ENCODE measurements at regions not wholly inside any gene's neighbourhood (a gene's known extent, or its start where the extent isn't known, plus 50 kb on each side); places are given as distances from the start of the nearest gene placed in this dataset.

DNA sequence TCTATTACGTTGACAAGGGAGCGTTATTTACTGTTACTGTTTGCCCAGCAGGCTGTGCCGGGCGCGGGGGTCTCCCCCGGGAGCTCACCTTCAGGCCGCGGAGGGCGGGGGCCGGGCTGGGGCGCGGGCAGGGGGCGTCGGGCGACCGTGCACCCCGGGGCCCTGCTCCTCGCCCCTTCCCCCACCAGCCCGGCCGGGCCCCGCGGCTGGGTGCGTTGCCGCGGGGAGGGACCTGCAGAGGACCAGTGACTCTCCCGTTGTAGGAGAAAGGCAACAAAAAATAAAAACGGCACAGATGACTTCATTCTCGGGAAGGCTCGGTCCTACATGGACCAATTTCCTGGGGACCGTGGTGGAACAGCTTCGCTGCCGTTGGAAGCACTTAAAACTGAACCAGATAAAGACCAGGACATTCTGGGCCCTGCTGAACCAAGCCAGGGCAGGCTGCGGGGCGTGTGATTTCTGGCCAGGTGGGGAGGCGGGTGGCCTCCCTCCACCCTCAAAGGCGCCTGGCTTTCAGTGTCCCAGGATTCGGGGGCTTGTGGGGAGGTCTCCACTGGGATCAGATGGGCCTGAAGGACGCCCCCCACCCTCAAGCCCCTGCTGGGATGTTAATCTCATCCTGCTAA lies 57.4 kb downstream of the IGLL1 start:
- DNase-seq (ENCODE audit: low read depth, low spot score) = no peak

DNA sequence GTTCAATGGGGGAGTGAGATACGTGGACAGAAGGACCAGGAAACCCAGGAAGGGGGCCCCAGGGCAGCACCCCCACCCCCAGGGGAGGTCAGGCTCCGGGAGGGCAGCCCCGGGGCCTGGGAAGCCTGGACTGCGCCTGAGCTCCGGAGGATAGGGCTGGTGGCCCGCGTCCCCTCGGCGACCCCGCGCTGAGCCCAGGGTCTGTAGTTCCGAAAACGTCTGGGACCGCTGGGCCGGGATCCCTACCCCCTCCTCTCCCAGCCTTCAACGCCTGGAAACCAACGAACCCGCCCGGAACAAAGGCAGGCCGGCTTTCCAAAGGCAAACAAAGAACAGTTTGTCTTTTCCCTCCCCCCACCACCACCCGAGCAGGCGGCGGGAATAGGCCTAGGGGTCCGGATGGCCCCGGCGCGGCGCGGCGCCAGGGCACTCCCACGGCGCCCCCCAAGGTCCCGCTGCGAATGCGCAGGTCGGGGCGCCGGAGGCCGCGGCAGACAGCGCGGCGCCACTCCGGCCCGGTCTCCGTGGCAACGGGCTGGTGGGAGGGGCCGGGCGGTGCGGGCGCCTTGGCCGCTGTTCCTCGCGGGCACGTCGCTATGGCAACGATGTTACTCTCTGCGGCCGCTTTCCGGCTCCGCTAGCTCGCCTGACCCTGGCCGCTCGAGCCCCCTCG lies 58.5 kb downstream of the IGLL1 start:
- peak; percentile 98 for DNase-seq (ENCODE audit: low read depth, low spot score)

DNA sequence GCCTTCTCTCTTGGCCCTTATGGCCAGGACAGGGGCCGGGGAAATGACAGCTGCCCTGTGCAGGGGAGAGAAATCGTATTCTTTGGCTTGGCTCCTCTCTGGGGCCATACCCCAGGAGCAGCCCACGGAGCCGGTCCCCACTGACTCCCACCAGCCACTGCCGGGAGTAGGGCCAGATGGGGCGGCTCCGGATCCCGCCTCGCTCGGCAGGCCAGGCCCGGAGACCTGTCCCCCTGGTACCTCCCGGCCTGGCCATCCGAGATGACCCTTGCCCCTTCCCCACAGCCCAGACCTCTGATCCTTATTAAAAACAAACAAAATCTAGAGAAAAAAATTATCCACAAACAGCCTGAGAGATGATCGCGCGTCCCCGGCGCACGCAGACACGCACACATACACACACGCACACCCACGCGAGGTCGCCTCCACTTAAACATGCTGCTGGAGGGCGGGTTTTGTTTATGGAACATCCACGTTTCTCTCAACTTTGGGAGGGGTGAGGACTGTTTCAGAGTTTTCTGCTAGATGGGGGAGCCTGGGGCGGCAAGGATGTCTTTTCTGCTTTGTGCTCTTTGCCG lies 59.1 kb downstream of the IGLL1 start:
- peak; percentile 41 for DNase-seq (ENCODE audit: low read depth, low spot score)

DNA sequence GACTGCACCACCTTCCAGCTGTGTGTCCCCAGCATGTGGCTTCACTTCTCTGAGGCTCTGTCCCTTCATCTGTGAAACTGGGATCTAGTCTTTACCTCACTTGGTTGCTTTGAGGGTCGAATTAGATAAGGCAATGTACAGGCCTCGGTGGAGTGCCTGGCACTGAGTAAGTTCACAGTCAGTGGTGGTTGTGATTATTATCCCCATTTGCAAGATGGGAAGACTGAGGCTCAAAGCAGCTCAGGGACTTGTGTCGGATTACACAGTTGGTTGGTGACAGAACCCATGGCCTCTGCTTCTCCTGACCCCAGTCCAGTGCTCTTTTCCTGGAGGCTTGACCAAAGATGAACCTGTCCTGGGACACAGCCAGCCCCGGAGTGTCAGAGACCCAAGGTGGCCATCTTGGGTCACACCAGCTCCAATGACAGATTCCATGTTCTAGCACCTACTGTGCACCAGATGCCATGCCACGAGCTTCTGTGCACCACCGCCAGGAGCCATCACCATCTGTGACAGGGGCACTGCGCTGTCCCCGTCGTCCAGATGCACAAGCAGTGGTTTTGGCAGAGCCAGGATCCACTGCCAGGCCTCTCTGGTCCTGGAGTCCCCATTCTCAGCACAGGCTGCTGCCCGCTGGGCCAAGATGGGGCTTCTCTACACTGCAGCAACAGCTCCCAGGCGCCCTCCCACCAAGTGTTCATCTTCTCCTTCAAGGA lies 60.5 kb downstream of the IGLL1 start:
- DNase-seq (ENCODE audit: low read depth, low spot score) = no peak

DNA sequence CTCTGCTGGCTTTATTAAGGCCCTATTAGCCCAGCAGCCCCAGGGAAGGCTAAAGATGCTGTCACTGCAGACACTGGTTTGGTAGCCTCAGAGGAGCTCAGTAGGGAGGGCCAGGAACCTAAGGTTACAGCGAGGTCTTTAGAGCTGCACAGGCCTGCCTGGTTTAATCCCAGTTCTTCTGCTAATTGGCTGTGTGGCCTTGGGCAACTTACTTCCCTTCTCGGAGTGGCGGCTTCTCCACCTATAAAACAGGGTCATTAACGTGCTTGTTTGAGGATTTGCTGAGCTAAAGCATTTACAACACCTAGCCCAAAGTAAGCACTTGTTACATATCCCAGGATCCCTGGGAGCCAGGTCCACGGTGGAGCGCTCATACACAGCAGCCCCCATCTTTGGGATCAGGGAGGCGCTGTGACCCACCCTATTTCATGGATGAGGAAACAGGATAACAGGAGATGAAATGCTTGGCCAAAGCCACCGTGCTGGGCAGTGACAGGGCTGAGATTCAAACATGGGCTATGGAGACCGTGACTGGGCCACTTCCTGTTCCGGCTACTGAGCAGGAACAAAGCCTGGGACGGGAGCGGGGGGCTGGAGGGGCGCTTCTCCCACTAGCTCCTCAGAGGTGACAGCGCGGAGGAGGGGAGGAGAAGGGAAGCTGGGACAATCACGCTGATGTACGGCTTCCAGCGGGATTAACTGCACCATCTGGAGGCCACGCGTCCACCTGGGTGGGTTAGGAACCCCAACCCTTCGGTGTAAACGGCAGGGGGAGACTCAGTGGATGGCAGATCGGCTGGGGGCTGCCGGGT lies 61.5 kb downstream of the IGLL1 start:
- DNase-seq (ENCODE audit: low read depth, low spot score) = peak; percentile 91

DNA sequence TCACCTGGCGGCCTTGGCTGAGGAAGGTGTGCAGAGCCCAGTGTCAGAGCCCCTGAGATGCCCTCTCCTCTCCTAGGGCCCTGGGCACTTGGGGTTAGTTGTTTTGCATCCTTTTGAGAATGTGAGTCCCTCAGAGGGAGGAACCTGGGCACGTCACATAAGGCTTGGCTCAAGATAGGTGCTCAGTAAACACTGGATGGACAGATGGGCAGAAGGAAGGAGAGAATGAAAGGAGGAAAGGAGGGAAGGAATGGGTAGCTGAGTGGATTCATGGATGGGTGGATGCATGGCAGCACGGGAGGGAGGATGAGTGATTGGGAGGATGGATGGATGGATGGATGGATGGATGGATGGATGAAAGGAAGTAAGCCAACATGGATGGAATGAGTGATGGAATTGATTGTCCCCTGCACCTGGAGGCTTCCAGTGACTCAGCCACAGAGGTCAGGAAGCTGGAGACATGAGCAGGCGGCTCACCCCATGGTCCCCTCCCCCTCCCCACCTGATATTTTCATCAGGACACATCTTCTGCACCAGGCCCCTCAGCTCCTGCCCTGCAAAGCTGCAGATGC lies 62.2 kb downstream of the IGLL1 start:
- no peak for DNase-seq (ENCODE audit: low read depth, low spot score)

DNA sequence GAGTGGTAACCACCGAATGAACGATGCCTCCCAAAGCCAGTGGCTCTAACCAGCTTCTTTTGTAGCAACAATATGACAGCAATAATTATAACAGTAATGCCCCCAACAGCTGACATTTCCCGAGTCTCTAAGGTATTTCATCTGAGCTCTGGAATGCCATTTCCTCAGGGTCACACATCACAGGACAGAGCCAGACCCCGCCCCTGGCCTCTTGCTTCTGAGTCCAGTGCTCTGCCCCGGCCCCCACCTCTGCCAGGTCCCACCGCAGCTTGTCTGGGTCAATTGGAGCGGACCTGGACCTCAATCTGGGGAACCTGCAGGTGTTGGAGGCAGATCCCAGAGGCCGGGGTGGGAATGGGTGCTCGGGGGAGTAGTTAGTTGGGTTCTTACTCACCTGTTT lies 63.8 kb downstream of the IGLL1 start:
- no peak for DNase-seq (ENCODE audit: low read depth, low spot score)

DNA sequence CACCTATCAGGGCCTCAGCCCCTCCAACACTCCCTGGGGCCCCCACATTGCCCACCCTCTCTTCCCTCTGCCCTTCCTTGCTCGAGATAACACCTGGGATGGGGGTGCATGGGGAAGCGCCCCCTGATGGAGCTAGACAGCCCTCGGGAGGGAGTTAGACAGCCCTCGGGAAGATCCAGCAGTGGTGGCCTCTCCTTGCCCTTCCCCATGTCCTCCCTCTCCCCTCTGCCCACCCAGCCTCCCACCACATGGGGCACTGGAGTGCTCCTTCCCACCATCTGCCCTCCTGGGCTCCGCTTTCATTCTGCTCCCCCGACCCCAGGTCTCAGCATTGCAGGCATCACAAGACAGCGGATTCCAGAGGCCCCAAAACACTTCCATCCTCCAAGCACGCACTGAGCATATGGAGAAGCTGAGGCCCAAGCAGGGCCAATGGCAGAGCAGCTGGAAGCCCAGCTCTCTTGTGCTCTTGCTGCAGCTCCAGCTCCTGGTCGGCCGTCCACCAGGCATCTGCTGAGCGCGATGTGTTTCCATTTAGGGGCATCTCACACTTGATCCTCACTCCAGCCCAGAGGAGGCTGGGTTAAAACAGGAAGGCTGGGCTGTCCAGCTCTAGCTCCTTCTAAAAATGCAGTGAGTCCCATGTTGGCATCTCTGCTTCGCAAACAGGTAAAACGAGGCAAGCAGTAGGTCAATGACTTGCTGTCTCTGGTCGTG lies 65.6 kb downstream of the IGLL1 start:
- DNase-seq (ENCODE audit: low read depth, low spot score) = no peak

DNA sequence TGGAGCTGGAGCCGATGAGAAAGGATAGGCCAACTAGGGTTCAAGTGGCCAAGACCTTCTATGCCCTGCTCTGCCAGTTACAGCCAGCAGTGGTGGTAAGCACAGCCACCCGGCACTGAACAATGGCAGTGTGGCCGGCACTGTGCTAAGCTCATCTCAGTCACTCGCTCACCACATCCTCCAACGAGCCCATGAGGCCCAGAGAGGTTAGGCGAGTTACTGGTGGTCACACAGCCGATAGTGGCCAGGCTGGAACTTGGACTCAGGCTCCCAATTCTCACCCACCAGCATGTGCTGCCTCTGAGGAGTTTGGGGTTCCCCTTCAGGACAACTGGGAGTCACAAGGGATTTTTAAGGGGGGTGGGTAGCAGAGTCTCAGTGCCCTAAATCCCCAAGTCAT lies 66.4 kb downstream of the IGLL1 start:
- no peak for DNase-seq (ENCODE audit: low read depth, low spot score)

DNA sequence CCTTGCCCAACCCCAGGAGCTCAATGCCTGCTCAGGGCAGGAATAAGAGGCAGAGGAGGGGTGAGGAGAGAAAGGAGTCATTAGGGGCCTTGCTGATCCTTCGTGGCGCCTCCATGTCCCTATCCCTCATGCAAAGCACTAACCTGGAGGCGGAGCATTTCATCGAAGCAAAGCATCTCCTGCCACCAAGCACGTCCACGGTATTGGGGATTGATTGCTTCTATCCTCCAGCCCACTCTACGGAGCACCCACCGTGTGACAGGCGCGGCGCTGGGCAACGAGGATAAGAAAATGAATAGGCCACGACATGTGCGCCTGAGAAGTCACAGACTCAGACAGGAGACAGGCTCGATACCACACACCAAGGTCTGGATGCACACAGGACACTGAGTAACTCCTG lies 67.0 kb downstream of the IGLL1 start:
- DNase-seq (ENCODE audit: low read depth, low spot score) = no peak

DNA sequence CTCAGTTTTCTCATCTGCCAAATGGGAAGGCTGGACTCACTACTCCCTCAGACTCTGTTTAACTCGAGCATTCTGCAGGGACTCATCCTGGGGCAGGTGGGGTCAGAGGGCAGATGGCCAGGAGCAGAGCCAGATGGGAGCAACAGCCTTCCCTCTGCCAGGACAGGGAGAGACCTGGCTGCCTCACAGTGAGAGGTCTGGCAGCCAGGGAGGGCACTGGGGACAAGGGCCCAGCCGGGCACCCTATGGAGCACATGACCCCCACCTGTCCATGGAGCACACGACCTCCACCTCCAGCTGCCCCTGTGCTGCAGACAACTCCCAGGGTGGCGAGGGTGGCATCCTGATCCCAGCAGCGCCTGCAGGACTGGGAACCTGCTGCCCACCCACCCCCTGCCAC lies 67.4 kb downstream of the IGLL1 start:
- no peak for DNase-seq (ENCODE audit: low read depth, low spot score)

DNA sequence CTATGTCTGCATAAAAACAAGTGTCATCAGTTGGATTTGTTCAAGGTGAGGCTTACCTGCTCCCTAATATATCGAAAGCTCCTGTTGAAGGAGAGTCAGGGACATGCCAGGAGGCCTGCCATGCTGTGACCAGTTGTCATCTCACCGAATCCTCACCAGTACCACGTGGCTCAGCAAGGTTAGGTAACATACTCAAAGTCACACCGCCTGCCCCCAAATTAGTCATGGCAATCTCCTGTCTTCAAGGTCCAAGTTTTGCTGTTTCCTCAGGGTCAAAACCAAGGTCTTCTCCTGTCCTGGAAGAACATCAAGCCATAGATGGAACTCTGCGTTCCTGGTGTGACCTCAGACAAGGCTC lies 67.8 kb downstream of the IGLL1 start:
- no peak for DNase-seq (ENCODE audit: low read depth, low spot score)

DNA sequence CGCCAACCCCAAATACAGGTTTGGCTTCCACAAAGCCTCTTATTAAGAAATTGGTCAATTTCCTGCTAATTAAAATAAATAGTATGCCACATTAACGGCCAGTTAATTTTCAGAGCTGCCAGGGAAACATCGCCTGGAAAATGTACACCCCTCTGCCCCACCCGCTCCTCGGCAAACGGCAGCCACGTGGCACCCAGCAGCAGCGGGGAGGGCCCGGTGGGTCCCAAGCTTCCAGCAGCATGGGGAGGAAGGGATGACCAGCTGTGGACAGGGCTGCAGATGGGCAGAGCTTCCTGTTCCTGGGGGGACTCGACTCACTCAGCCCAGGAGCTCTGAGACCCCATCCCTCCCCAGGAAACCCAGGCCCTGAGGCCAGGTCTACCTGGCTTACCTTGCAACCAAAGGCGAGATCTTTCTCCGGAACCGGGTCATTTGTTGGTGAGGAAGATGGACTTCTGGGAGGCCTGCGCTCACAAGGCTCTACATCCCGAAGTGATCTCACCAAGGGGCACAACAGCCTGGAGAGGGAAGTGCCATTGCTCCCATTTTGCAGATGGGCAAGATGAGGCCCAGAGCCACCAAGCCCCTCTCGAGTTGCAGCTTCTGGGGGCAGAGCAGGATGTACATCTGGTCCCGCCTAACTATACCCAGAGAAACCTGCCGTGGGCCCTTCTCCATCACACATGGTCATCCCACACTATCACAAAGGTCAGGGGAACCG lies 68.3 kb downstream of the IGLL1 start:
- DNase-seq (ENCODE audit: low read depth, low spot score) = no peak

DNA sequence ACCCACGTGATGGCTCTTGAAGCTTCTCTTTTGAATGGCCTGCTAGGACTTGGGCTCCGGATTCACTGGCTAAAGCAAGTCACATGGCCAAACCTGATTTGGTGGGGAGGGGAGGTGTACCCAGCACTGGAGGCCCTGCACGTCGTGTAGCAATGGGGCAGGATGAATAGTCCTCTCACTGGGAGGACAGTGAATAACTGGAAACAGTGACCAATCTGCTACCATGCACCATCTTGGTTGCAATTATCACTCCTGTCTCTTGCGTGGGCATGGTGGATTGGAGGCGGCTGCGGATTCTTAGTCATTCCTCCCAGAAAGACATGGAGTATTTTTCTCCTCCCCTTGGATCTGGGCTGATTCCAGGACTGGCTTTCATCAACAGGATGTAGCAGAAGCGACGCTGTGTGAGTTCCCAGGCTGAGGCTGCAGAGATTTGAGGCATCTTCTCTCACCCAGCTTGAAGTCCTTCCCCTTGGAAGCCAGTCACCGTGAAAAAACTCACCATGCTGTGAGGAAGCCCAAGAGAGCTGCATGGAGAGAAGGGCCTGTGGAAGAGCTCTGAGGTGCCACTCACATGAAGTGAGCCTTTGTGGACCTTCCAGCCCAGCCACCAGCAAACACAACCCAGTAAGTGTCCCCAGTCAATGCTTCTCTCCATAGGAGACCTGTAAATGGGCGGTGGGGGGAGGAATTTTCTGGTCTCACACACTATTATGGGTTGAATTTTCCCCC lies 70.4 kb downstream of the IGLL1 start:
- peak; percentile 71 for DNase-seq (ENCODE audit: low read depth, low spot score)

DNA sequence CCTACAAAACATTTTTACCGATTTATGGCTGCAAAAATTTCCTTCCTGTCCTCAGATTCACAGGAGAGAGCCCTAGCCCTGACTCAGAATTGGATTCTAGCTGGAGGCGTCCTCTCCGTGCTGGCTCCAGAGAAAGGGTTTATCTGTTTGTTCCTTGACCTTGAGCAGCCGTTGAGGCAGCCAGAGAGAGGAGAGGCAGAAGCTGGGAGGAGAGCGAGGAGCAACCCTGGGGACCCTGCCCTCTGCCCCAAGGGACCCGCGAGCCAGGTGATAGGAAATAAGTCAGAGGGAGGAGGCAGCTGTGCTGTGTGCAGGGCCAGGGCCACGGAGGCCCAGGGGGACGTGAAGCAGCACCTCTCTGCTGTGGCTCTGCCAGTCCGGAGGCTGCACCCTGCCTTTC lies 75.6 kb downstream of the IGLL1 start:
- no peak for DNase-seq (ENCODE audit: low read depth, low spot score)

DNA sequence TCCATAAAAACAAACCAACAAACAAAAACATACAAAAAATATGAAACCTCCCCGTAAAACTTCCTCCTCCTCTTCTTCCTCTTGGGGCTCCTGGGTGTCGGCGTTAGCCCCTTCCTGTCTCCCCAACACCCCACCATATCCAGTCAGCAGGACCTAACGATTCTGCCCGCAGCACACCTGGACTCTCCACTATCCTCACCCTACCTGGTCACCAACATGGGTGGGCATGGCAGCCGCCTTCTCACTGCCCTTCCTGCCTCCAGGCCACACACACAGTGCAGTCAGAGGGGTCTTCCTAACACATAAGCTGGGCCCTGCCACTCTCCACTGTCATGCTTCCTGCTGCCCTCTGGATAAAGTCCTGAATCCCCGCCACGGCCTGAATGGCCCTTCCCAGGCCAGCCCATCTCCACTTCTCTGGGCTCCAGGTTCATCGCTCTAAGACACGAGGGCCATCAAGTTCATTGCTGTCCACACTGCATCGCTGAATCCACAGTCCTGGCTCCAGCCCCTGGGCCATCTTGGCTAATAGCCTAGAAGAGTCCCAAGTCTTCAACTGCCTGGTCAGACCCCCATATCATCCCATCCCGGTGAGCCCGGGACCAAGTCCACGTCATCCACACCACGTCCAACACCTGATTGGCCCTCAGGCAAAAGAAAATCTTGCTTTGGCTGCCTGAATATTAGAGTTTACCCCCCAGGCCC lies 76.2 kb downstream of the IGLL1 start:
- no peak for DNase-seq (ENCODE audit: low read depth, low spot score)

DNA sequence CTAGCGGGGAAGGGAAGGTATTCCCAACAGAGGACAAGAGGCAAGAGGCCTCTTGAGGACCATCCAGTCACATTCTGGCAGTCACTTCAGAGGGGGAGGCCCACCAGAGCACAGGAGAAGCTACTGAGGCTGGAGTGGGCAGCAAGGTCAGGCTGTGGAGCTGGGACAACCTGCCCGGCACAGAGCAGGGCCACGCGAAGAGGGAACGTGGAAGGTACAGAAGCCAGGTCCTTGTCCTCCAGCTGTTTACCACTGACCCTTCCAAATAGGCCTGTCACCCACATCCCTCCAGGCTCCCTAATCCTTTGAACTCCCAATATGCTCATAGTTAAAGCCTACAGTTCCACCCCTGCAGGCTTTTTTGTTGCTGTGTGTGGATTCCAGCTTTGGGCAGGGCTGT lies 76.9 kb downstream of the IGLL1 start:
- no peak for DNase-seq (ENCODE audit: low read depth, low spot score)

DNA sequence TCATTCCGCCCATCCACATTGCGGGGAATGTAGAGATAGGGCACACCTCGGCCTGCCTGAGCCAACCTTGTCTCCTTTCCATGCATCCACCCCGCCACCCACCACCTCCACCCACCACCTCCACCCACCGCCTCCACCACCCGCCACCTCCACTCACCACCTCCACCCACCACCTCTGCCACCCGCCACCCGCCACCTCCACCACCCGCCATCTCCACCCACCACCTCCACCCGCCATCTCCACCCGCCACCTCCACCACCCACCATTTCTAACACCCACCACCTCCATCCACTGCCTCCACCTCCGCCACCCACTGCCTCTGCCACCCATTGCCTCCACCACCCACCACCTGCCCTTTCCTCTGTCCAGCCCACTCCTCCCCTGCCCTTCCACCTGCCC lies 78.4 kb downstream of the IGLL1 start:
- no peak for DNase-seq (ENCODE audit: low read depth, low spot score)

DNA sequence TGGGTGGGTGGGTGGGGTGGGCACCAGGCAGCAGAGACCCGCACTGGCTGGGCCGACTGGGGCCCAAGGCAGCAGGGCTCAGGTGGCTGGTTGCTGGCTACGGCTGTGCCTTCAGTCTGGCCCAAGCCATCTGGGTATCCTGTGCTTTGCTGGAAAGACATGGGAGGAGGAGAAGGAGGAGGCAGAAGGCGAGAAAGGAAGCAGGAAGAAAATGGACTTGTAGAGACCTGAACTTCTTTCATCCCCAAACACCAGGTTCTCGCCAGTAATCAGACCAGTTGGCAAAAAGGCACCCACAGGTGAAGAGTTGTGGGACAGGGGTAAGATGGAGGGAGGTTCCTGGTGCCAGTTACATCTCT lies 78.8 kb downstream of the IGLL1 start:
- no peak for DNase-seq (ENCODE audit: low read depth, low spot score)

Data from ELF-1 (cell line).